ENCODE measurements at regions not wholly inside any gene's neighbourhood (a gene's known extent, or its start where the extent isn't known, plus 50 kb on each side); places are given as distances from the start of the nearest gene placed in this dataset.

DNA sequence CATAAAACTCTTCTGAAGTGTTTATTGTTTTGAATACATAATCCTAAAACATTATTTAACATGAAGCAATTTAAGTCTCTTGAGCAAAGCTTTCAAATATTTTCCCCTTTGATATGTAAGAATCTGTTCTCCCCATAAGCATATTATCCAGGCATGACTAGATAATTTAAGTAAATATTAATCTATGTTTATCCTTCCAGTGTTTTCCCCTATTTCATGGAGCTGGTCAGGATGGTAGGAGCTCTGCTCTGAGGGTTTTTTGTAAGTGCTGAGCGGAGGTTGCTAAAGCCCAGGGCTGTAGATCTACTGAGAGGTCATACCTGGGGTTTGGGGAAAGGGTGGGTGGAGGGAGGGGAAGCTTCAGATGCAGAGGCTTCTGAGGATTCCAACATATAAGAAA lies 258.9 kb upstream of the SFRP2 start:
- TF ChIP-seq, protein P1, sequence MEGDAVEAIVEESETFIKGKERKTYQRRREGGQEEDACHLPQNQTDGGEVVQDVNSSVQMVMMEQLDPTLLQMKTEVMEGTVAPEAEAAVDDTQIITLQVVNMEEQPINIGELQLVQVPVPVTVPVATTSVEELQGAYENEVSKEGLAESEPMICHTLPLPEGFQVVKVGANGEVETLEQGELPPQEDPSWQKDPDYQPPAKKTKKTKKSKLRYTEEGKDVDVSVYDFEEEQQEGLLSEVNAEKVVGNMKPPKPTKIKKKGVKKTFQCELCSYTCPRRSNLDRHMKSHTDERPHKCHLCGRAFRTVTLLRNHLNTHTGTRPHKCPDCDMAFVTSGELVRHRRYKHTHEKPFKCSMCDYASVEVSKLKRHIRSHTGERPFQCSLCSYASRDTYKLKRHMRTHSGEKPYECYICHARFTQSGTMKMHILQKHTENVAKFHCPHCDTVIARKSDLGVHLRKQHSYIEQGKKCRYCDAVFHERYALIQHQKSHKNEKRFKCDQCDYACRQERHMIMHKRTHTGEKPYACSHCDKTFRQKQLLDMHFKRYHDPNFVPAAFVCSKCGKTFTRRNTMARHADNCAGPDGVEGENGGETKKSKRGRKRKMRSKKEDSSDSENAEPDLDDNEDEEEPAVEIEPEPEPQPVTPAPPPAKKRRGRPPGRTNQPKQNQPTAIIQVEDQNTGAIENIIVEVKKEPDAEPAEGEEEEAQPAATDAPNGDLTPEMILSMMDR (IDR thresholded peaks at IDR 0.05): no peak
- no peak for TF ChIP-seq POLR2A (IDR thresholded peaks at IDR 0.05)
